ENCODE measurements at regions not wholly inside any gene's neighbourhood (a gene's known extent, or its start where the extent isn't known, plus 50 kb on each side); places are given as distances from the start of the nearest gene placed in this dataset.

DNA sequence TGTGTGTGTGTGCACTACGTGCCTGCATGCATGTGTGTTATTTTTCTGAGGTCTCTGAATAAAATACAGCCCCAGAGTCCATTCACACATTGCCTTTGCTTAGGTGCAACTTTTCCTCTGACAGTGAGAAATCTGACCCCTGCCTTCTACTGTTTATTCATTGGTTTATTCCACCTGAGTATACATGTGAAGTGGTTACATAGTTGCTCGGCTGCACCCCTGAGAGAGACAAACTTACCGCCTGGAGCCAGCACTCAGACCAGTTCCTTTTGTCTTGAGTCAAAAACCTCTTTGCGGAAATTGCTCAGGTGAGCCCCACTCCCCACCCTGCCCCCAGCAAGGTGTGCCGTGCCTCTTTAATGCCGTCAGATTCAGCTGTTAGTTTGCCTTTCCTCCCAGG lies 363.6 kb downstream of the BRD1 start:
- TF ChIP-seq, protein P1, sequence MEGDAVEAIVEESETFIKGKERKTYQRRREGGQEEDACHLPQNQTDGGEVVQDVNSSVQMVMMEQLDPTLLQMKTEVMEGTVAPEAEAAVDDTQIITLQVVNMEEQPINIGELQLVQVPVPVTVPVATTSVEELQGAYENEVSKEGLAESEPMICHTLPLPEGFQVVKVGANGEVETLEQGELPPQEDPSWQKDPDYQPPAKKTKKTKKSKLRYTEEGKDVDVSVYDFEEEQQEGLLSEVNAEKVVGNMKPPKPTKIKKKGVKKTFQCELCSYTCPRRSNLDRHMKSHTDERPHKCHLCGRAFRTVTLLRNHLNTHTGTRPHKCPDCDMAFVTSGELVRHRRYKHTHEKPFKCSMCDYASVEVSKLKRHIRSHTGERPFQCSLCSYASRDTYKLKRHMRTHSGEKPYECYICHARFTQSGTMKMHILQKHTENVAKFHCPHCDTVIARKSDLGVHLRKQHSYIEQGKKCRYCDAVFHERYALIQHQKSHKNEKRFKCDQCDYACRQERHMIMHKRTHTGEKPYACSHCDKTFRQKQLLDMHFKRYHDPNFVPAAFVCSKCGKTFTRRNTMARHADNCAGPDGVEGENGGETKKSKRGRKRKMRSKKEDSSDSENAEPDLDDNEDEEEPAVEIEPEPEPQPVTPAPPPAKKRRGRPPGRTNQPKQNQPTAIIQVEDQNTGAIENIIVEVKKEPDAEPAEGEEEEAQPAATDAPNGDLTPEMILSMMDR (IDR thresholded peaks at IDR 0.05; ENCODE audit: low read depth, low read length), result no peak
- no peak for TF ChIP-seq MYC (IDR thresholded peaks at IDR 0.05; ENCODE audit: low read depth, low read length)
- no peak for DNase-seq (ENCODE audit: low read depth)
- H3K4me3 ChIP-seq (ENCODE audit: low read depth, low read length), result no peak overlapping the region

DNA sequence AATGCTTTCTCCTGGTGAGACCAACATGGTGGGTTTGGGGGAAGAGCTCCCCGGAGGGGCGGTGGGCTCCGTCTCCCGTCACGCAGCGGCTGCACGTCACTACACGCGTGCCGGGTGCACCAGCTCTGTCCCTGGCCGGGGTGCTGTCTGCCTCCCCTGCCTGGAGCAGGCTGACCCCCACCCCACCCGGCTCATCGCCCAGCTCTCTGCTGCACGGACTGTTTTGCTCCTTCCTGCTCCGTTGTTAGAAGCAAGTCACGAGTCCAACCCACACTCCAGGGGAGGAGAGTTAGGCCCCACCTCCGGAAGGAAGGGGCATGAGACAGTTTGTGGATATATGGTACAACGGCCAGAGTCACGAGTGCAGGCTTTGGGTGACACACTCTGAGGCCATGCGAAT lies 364.9 kb downstream of the BRD1 start:
- TF ChIP-seq, protein P1 (IDR thresholded peaks at IDR 0.05; ENCODE audit: low read depth, low read length), result no peak
- TF ChIP-seq, protein P2, sequence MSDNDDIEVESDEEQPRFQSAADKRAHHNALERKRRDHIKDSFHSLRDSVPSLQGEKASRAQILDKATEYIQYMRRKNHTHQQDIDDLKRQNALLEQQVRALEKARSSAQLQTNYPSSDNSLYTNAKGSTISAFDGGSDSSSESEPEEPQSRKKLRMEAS (IDR thresholded peaks at IDR 0.05; ENCODE audit: low read depth, low read length), result peak; percentile 88
- peak; percentile 7; the same call in 1 of the 2 replicates for TF ChIP-seq MYC (IDR thresholded peaks at IDR 0.05; ENCODE audit: low read depth, low read length)
- TF ChIP-seq POLR2A (IDR thresholded peaks at IDR 0.05; ENCODE audit: extremely low read depth, insufficient read length), result peak; percentile 55
- peak; percentile 91 for DNase-seq (ENCODE audit: low read depth)
- H3K4me3 ChIP-seq (ENCODE audit: low read depth, low read length), result no peak overlapping the region

GRCh38 chr22:49462291-49462690 lies 365.4 kb downstream of the BRD1 start:
- H3K4me3 ChIP-seq (ENCODE audit: low read depth, low read length), result no peak overlapping the region
- no peak for TF ChIP-seq MYC (IDR thresholded peaks at IDR 0.05; ENCODE audit: low read depth, low read length)
- TF ChIP-seq, protein P2 (IDR thresholded peaks at IDR 0.05; ENCODE audit: low read depth, low read length), result no peak
- TF ChIP-seq, protein P1 (IDR thresholded peaks at IDR 0.05; ENCODE audit: low read depth, low read length), result no peak
- no peak for TF ChIP-seq POLR2A (IDR thresholded peaks at IDR 0.05; ENCODE audit: extremely low read depth, insufficient read length)
- no peak for DNase-seq (ENCODE audit: low read depth)

GRCh38 chr22:49461674-49462073 lies 366.0 kb downstream of the BRD1 start:
- no peak for DNase-seq (ENCODE audit: low read depth)
- no peak overlapping the region for H3K4me3 ChIP-seq (ENCODE audit: low read depth, low read length)
- TF ChIP-seq POLR2A (IDR thresholded peaks at IDR 0.05; ENCODE audit: extremely low read depth, insufficient read length) (no peak), MYC (IDR thresholded peaks at IDR 0.05; ENCODE audit: low read depth, low read length) (no peak)
- TF ChIP-seq, protein P2 (IDR thresholded peaks at IDR 0.05; ENCODE audit: low read depth, low read length), result no peak
- TF ChIP-seq, protein P1 (IDR thresholded peaks at IDR 0.05; ENCODE audit: low read depth, low read length), result no peak

DNA sequence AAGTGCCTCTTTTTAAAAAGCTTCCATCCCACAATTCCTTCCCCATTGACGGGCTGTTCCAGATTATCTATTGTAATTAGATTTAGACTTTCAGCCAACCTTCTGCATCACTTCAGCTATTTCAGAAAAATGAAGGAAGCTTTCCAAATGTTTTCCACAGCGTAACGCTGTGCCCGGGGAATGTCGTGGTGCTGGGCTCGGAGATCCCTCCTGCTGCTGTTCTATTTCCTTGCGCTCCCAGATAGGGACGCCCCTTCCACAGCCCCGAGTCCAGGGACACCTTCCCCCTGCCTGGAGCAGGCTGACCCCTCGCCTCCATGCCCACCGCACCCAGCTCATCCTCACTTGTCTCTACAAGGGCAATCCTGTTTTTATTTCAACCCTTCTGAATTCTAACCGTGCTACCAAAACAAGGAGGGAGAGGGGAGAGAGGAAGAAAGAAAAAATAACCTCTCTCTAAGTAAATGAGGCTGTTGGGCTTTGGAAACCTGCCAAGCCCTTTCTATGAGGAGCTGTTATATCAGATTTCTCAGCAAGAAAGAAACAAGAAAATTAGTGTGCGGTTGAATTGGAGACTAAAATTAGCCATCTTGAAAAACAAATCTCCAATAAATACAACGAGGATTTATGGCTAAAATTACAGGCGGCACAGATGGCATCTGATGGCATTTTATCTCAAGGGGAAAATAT lies 366.9 kb downstream of the BRD1 start:
- DNase-seq (ENCODE audit: low read depth), result no peak
- no peak overlapping the region for H3K4me3 ChIP-seq (ENCODE audit: low read depth, low read length)
- TF ChIP-seq MYC (IDR thresholded peaks at IDR 0.05; ENCODE audit: low read depth, low read length), result no peak
- TF ChIP-seq, protein P2 (IDR thresholded peaks at IDR 0.05; ENCODE audit: low read depth, low read length), result no peak
- TF ChIP-seq, protein P1 (IDR thresholded peaks at IDR 0.05; ENCODE audit: low read depth, low read length), result no peak
- TF ChIP-seq POLR2A (IDR thresholded peaks at IDR 0.05; ENCODE audit: extremely low read depth, insufficient read length), result no peak

Data from NB4 (cell line).